HG02885 (cell line): ENCODE measurements at regions not wholly inside any gene's neighbourhood (a gene's known extent, or its start where the extent isn't known, plus 50 kb on each side); places are given as distances from the start of the nearest gene placed in this dataset.

ENCODE experiments used
- ATAC-seq: cut with Tn5 transposase; IDR thresholded peaks from one replicate; pipeline ENCODE4 v1.9.1; 2021; ENCODE audit warnings: mild to moderate bottlenecking; ENCODE audit not compliant: unreplicated experiment, poor library complexity

DNA sequence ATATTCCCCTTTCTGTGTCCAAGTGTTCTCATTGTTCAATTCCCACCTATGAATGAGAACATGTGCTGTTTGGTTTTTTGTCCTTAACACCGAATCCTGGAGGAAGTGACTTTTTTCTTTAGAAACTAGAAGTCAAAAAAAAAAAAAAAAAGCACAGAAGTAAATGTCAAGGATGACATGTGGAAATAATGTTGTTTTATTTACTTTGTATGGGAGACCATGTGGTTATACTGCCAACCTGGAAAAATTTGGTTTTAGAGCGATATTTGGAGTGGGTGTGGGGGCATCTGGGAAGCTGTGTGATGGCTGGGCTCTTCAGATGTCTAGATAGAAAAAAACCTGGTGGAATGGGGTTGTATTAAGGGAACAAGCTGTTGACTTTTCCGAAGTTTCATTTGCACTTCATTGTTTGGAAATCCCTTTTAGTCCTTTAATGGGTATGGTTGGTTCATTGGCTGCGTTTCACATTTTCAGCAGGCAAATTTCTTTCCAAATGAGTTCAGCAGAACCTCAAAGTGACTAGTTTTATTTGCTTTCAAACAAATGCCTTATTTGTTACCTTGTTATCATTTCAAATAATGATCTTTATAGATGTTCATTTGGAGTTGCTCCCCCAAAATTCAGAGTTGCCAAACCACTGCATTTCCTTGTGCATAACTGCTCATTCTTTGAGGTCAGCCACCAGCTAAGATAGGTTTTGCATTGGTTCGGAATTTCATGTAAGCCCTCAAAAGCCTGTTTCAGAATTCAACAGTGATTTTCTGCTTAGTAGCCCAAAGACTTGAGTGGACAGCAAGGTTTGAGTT, 508.2 kb downstream of the METTL15 start:
- ATAC-seq: no peak

DNA sequence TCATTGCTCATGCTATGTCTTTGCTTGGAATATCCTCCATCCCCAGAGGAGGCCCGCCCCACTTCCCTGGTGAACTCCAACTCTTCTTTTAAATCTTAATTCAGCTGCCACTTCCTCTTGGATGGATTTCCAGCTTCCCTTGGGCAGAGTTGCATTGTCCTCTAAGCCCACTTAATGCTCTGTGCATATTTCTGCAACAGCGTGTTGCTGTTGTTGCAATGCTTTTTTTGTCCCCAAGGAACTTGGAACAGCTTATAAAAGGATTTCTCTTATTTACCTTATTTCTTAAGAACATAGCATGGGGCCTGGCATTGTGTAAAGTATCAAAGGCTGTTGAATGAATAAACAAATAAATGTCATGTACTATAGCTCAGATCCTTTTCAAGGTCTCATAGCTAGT, 507.4 kb downstream of the METTL15 start:
- no peak for ATAC-seq

DNA sequence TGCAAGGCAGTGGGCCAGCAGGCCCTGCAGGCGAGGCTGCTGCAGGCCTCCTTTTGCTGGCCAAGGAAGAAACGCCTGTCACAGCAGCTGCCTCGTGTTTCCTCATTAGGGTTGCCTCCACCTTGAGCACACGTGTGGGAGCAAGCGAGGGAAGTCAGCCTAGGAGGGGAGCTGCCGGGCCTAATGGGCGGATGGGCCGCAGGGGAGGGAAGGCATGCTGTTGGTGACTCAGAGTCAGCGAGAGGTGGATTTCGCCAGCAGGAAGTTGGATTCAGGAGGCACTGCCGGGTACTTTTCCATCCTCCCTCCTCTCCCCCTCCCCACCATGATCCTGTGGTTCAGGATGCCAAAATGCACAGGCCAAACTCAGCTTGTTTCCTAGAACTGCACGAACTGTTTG, 498.7 kb downstream of the METTL15 start:
- no peak for ATAC-seq

DNA sequence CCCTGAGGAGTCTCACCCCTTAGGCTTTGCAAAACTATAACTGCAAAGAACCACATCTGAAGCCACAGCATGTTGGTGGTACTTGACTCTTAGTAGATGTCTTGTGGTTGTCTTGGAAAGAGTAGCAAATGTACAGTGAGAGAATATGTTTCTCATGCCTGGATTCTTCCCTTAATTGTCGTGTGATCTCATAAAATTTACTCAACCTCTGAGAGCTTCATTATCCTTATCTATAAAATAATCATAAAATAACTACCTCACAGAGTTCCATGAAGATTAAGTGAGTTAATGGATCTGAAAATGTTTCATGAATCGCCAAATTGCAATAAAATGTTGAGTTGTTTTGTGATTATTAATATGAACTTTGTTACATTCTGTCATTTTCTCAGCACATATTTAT, 491.5 kb downstream of the METTL15 start:
- no peak for ATAC-seq

DNA sequence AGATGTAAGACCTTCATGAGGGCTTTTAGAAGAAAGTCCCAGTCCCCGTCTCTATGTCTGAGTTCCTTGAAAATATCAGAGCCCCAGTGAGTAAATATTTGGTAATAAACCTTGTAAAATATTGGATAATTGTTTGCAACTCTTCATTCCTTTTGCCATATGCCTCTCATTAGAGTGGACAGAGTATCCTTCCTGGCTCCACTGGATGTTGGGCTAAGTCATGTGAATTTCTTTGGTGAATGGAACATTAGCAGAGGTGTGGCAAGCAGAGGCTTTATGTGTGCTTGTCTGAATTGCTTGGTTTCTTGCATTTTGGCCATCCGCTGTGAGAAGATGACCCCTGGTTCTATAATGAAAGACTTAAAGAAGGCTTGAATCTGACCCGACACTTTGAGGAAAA, 490.3 kb downstream of the METTL15 start:
- ATAC-seq: no peak

DNA sequence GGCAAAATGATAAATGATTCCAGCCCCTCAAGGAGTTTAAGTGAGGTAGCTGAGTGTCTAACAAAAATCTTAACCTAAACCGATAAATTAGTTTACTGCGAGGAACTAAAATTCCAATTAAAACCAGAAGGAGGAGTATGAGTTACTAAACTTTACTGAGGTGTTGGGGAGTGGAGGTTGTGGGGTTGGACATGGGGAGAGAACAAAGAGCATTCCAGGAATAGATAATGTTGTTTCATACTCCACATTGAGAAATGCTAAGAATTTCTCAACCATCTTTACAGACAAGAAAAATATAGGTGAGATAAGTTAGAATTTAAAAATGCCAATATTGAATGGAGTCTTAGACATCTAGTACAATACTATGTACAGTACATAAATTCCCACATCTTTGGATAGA, 488.6 kb downstream of the METTL15 start:
- no peak for ATAC-seq

DNA sequence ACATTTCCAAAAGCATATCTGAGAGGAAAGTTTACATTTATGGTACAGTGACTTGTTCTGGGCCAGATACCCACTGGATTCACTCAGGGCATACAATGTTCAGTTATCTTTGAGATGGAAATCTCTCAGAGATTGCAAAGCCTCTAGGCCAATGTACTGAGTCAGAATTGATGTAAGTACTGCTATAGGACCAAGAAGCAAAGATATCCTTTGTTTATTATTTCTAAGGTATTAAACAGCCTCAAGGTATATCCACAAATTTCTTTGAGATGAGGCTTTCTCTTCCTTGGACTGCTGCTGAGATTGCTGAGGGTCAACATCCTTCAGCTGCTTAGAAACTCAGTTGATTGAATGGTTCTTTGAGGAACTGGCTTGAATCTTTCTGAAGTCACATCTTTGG, 484.0 kb downstream of the METTL15 start:
- ATAC-seq: no peak

DNA sequence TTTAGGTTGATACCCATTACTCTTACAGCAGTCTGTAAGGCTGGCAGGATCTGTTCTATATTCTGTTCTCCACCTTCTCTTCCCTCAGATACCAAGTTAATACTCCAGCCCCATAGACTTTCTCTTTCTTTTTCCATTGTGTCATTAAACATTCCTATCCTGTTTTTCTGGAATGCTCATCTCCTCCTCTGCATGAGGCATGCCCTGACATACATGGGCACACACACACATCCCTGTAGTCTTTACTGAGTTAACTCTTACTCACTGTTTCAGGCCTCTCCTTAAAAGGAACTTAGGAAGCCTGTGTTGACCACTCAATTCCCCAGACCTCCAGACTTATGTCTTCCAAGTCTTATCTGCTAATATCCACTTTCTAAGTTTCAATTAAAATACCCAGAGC, 476.8 kb downstream of the METTL15 start:
- ATAC-seq: no peak

DNA sequence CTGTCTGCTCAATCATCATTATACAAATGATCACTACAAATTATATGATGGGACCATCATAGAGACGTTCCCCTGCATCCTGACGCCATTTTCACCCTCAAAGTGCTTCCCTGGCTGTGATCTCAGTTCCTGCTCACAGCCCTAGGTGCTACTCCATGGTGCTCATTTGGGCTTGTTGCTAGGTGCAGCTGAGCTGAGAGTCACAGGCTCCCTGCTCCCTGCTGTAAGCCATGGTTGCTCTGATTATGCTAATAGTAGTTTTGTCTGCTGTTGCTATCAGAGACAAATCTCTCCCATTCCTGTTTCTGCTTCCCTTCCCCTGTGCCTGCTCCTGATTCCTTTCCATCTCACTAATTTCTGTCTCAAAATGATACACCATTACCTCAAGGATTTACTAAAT, 474.3 kb downstream of the METTL15 start:
- no peak for ATAC-seq

DNA sequence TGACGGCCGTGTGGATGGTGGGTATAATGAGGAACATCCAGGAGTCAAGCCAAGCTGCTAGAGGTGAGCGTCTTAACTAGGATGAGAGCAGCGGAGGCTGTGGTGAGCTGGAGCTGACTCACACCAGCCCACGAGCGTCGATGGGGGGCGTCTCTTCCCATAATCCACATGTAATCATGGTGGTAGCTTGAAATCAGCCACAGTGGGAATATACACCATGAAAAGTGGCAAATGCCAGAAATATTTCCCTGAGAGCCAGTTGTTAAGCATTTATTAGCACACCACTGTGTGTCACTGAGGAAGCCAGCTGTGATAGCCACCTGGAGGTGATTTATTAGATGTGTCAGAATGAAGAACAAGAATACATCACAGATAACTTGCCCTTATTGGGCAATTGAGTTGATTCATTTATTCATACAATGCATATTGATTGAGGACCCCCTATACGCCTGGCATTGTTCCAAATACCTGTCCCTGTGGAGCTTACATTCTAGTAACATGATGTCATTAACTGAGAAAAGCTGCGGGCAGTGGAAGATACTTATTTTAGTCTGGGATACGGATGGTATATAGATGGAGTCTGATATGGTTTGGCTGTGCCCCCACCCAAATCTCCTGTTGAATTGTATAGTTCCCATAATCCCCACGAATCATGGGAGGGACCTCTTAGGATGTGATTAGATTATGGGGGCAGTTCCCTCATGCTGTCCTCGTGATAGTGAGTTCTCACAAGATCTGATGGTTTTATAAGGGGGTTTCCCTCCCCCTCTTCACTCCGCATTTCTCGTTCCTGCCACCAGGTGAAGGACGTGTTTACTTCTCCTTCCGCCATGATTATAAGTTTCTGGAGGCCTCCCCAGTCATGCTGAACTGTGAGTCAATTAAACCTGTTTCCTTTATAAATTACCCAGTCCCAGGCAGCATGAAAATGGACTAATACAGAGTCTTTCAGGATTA, 473.4 kb downstream of the METTL15 start:
- ATAC-seq: no peak

DNA sequence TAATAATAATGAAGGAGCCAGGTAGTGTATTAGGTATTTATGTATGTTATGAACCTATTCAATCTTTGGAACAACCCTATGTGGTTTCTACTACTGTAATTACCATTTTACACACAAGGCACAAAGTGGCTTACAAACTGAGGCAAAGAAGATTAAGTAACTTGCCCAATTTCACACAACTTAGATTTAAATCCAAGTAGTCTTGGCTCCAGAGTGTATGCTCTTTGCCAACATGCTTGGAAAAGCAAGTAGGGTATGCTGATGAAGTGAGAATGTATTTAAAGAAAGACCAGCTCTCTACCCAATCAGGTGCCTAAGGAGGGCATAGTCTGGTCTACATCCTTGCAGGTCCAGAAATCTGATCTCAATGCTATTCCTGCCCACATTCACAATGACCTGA, 463.2 kb downstream of the METTL15 start:
- no peak for ATAC-seq

DNA sequence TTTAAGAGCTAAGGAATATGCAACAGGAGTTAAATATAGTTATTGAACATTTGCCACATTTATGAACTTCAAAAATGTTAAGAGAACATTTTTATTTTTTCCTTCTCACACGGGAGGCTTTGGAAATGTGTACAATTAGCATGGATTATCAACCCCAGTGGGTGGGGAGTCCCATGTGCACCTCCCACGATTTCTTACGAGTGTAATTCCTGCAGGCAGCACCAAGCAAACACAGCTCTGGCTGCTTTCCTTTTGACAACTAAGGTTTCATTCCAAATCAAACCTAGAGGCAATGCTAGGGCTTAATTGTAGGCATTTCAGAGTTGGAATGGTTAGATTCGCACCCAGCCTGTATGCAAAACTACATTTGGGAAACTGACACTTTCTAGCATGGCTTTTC, 460.9 kb downstream of the METTL15 start:
- no peak for ATAC-seq

DNA sequence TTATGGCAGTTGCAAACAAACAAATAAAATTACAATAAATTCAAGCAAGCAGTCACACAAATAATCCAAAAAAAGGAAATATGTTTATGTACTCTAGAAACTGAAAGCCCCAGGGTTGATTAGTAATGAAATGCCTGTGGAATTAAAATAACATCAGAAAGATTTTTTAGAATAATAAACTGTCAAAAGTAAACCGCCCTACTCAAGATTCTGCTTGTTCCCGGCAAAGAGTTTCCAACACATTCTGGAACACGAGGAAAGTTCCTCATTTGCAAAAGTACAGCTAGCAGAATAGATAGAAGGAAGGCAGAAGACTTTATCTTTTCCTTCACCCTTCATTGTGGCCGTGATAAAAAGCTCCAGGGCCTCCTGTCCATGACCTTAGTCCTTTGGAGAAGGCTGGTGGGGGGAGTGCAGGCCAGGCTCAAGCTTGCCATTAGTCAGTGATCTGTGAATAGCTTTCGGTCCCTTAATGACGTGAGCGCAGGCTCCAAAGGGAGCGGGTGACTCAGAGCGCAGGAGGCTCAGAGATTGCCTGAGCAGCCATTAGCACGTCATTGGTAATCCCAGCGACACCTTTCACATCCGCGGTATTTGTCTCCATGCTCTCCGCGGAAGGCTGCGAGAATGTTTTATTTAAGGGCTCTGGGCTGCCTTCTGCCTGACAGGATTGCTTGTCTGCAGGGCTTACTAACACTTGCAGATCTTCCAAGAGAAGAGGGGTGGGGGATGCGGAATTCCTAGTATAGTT, 458.3 kb downstream of the METTL15 start:
- no peak for ATAC-seq

DNA sequence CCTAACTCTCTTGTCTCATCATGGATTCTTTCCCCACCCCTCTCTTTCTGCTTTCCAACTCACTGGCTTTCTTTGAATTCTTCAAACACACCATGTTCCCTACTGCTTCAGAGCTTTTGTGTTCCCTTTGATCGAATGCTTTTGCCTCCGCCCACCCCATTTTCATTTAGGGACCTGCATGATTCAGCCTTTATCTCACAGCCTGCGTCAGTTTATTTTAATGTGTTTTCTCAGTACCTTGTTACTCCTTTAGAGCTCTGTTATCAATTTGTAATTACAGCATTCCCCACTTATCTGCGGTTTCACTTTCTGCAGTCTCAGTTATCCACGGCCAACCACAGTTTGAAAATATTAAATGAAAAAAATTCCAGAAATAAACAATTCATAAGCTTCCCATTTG, 451.3 kb downstream of the METTL15 start:
- no peak for ATAC-seq

DNA sequence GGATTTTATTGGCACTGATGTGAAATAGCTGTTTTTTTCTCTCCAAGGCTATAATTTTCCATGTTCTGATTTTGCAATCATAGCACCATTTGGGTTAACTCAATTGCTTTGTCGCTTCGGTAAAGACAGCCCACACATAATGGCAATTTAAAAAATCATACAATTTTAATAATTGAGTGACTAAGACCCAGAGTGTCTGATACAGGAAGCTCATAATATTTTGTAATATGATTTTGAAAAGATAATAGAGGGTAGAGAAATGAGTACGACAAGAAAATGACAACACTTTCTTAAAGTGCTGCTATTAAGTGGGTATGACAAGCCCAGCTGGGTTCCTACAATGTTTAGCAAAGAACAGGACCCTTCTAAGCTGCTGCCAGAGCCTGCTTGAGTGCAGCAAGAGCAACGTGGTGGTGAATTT, 439.1 kb downstream of the METTL15 start:
- no peak for ATAC-seq

DNA sequence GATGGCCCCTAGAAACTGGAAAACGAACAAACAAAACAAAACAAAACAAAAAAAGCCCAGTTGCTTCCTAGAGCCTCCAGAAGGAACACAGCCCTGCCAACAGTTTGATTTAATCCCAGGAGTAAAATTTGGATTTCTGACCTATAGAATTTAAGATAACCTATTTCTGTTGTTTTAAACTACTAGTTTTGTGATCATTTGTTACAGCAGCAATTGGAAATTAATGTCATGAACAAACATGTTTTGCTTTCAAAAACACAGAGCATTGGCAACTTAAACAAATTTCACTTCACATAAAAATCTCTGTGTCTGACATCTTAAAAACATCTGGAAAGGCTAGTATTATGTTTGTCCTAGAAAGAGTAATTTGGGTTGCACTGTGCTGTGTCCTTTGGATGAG, 437.3 kb downstream of the METTL15 start:
- ATAC-seq: no peak

DNA sequence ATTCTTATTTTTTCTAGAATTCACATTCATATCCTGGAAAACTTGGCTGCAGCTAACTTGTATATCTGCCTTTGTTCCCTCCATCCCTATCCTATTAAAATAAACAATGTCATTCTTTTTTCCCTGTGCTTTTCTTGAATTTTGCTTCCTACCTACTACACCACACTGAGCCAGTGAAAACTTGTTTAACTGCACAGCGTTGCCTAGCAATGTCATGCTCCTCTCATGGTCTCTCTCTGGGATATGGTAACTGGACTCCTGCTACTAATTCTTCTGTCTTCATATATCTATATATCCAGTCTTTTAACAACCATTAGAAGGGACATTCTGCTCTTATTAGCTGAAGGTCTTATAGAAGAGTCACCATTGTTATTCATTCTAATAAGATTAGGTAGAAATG, 434.4 kb downstream of the METTL15 start:
- no peak for ATAC-seq

DNA sequence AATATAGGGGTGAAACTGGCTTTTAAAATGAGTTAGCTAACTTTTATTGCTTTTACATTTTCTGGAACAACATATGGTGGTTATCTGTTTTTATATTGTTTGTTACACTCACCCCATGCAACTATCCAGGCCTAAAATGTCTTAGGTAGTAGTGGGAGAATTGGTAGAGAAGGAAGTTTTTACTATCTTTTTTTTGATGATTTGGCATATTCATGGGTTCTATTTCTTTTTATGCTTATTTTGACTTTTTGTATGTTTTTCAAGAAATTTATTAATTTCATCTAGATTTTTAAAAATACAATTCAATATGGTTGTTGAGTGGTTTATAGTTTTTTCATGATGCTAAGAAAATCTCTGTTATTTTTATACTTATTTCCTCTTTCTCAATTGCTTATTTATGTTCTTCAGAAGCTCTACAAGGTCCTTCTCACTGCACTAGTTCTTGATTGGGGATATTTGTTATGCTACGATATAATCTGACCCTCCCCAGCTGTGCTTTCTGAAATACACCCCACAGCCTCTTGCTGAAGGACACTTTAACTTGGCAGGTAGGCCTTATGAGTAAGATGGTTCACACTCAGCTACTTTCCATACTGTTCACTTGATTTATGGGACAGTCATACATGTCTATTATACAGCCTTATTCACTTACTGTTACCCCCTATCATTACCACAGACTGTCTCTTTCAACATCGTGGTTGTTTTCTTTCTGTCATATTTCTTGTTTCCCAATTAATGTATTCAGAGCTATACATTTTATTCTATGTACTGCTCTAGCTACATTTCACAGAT, 431.2 kb downstream of the METTL15 start:
- no peak for ATAC-seq

DNA sequence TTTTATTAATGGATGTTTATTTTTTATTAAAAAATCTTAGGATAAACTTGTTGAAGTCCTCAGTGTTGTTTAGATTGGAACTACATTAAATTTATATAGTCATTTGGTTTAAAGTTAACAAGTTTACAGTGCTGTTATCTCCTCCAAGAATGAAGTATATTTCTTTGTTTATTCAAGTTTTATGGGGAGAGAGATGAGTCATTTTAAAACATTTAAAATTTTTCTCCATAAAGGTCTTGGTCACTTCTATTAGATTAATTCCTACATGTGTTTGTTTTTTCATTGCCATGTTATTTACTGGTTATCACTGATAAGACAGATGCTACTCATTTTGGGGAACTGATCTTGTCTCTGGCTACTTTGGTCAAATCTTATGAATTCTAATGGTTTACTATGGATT, 429.6 kb downstream of the METTL15 start:
- no peak for ATAC-seq
